Cardiac septum (tissue), 1 donor: ENCODE measurements at regions not wholly inside any gene's neighbourhood (a gene's known extent, or its start where the extent isn't known, plus 50 kb on each side); places are given as distances from the start of the nearest gene placed in this dataset.
"Not testable (repeated sequence)": the region's sequence is repeated elsewhere in the genome, so short reads cannot be mapped to it uniquely, and the experiment has no call there.

Experiments
- DNase-seq: peaks from one replicate; pipeline ENCODE4 v3.0.0-alpha.2; 2020; ENCODE audit warnings: low spot score
- intact Hi-C: fragments of 100-400 bp; cut with DNase I; formaldehyde crosslinking; loops from one replicate; pipeline ENCODE4 v1.14.0; 2022
- donor health status: DM: no; HTN: no; CAD: no.

GRCh38 chr7:109646594-109646993 lies 1076.9 kb downstream of the DNAJB9 start:
- intact Hi-C loops, result not testable (repeated sequence)

GRCh38 chr7:109647263-109647662 lies 1077.6 kb downstream of the DNAJB9 start:
- DNase-seq, intact Hi-C loops: not testable (repeated sequence)

More at GRCh38 chr7:109646594-109646993, 1076.9 kb downstream of the DNAJB9 start:
- not testable (repeated sequence) for DNase-seq

GRCh38 chr7:109659261-109659660 lies 1089.6 kb downstream of the DNAJB9 start:
- intact Hi-C loops, result no loop called here
- DNase-seq, result no peak

- intact Hi-C loops, result no loop called here
- DNase-seq, result no peak
Observed at GRCh38 chr7:109660401-109660800, 1090.7 kb downstream of the DNAJB9 start.

GRCh38 chr7:109663806-109664205 lies 1094.1 kb downstream of the DNAJB9 start:
- DNase-seq, result no peak
- intact Hi-C loops, result no loop called here

- intact Hi-C loops, DNase-seq: not testable (repeated sequence)
Observed at GRCh38 chr7:109687269-109687668, 1117.6 kb downstream of the DNAJB9 start.

GRCh38 chr7:109692613-109693012 lies 1122.9 kb downstream of the DNAJB9 start:
- intact Hi-C loops, DNase-seq: not testable (repeated sequence)

GRCh38 chr7:109694149-109695071 lies 1124.7 kb downstream of the DNAJB9 start:
- no peak for DNase-seq
- intact Hi-C loops, result no loop called here

- intact Hi-C loops, result no loop called here
- no peak for DNase-seq
Observed at GRCh38 chr7:109695419-109695818, 1125.7 kb downstream of the DNAJB9 start.

GRCh38 chr7:109696723-109697122 lies 1127.0 kb downstream of the DNAJB9 start:
- intact Hi-C loops, result no loop called here
- DNase-seq, result no peak

- no peak for DNase-seq
- intact Hi-C loops, result no loop called here
Observed at GRCh38 chr7:109699661-109700060, 1130.0 kb downstream of the DNAJB9 start.

GRCh38 chr7:109713366-109713765 lies 1143.7 kb downstream of the DNAJB9 start:
- DNase-seq, result no peak
- intact Hi-C loops, result no loop called here

GRCh38 chr7:109719359-109719758 lies 1149.7 kb downstream of the DNAJB9 start:
- DNase-seq, intact Hi-C loops: not testable (repeated sequence)

- DNase-seq, result no peak
- intact Hi-C loops, result no loop called here
Observed at GRCh38 chr7:109734601-109735000, 1164.9 kb downstream of the DNAJB9 start.

GRCh38 chr7:109735881-109736280 lies 1166.2 kb downstream of the DNAJB9 start:
- intact Hi-C loops, result no loop called here
- no peak for DNase-seq

GRCh38 chr7:109745677-109746410 lies 1176.2 kb downstream of the DNAJB9 start:
- DNase-seq, result no peak
- intact Hi-C loops, result no loop called here

GRCh38 chr7:109751241-109751640 lies 1181.6 kb downstream of the DNAJB9 start:
- DNase-seq, result no peak
- intact Hi-C loops, result no loop called here

GRCh38 chr7:109752068-109752467 lies 1182.4 kb downstream of the DNAJB9 start:
- DNase-seq, result no peak
- intact Hi-C loops, result no loop called here

- intact Hi-C loops, result no loop called here
- DNase-seq, result no peak
Observed at GRCh38 chr7:109757713-109758112, 1188.0 kb downstream of the DNAJB9 start.

- intact Hi-C loops, result no loop called here
- no peak for DNase-seq
Observed at GRCh38 chr7:109763611-109764010, 1193.9 kb downstream of the DNAJB9 start.

- intact Hi-C loops, result no loop called here
Observed at GRCh38 chr7:109772161-109772560, 1202.5 kb downstream of the DNAJB9 start.

More at GRCh38 chr7:109772161-109772560, 1202.5 kb downstream of the DNAJB9 start:
- no peak for DNase-seq
